NCI-H460 (cell line): ENCODE measurements at regions not wholly inside any gene's neighbourhood (a gene's known extent, or its start where the extent isn't known, plus 50 kb on each side); places are given as distances from the start of the nearest gene placed in this dataset.
"Not testable (repeated sequence)": the region's sequence is repeated elsewhere in the genome, so short reads cannot be mapped to it uniquely, and the experiment has no call there.

Source experiments
- DNase-seq: peaks from one replicate; pipeline ENCODE4 v3.0.0-alpha.2; 2016; ENCODE audit warnings: low read depth; ENCODE audit errors: extremely low read depth

DNA sequence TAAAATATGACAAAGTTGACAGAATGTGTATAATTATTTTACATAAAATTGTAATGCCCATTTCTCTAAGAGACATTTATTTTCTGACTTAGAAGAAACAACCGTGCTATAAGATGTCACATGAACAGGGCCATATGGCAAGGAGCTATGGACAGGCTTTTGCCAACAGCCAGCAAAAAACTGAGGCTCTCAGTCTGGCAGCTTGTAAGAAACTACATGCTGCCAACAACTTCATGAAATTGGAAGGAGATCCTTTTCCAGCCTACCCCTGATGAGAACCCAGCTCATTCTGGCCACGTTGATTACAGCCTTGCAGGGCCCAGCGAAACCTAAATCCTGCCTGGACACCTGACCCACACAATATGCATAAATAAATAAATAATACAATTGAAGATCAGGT, 250.3 kb upstream of the ARSJ start:
- no peak for DNase-seq

DNA sequence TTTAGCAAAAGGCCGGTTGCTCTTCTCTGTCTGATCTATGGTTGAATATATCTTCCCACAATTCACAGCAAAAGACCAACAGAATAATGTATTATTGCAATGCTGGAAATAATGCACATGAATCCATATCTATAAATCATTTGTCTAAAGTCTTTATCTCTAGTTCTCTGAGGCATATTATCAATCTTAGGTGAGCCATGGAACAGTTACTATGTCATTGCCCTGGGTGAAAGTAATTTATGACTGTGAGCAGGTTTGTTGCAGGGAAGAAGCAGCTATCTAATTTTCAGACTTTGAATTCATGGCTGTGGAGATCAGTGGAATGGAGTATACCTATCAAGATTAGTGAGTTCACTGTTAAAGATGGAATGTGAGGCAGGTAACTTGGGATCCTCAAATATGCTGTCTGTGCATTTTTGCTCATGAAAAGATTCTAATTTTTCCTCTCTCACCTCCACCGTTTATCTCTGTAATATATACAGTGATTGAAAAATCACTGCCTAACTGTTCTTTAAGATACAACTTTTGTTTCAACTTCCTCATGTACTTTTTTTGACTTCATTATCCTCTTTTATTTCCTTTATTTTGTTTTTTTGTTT, 256.8 kb upstream of the ARSJ start:
- no peak for DNase-seq

DNA sequence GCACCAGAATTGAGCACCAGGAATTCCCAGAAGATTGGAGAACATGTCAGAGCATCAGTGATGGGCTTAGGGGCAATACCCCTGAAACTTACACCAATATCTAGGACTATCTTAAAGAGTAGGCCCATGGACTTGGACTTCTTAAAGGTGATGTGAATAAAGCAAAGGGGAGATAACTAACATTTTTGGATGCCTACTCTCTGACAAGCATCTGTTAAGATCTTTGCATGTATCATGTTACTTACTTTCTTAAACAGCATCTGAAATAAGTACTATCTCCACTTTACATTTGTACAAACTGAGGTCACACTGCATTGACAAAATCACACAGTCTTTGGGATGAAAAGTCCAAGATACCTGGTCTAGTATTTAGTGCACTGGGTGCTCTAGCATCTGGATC, 258.6 kb upstream of the ARSJ start:
- no peak for DNase-seq

DNA sequence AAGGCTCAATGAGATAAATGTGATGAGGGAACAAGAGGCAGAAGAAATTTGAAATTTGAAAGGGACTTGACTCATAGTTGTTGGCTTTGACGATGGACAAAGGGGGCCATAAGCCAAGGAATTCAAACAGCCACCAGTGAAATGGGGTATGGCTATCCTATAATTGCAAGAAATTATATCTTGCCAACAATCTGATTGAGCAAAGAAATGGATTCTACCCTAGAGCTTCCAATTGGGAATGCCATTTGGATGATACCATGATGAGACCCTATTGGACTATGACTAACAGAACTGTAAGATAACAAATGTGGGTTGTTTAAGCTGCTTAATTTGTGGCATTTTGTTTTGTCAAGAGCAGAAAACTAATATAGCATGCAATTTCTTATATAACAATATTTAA, 270.1 kb upstream of the ARSJ start:
- DNase-seq, result no peak

DNA sequence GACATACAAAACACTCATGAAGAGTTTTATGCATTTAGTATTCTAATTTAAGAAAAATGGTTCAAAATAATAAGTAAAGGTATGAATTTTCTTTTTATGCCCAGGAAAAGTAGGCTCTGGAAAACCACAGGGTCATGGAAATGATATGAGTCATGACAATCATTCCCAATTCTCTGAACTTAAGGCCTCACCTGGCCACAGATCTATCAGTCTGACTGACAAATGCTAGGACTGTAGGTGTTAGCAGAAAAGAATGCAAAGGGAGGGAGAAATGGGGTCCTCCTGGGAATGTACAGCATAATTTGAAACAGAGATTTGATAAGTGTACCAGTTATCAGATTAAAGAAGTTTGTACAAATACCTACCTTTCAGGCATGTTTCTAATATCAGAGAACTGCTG, 270.5 kb upstream of the ARSJ start:
- DNase-seq, result no peak

DNA sequence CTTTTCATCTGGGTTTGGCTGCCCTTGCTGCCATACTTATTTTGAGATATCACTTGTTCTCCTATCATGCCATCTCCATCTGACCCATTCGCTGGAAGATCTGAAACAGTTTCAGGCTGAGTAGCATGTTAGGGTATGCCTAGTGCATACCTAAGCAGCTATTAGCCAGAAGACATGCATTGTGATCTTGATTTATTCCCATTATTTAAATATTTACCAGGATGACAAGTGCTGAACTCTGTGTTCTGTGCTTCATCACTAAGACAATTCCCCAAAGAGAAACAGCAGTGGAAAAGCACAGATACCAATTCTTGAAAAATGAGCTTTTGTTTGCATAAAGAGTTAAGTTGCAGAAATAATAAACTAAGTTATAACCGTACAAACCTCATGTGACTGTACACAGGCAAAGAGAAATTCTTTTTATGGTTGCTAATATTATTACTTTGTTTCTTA, 271.0 kb upstream of the ARSJ start:
- DNase-seq, result no peak

DNA sequence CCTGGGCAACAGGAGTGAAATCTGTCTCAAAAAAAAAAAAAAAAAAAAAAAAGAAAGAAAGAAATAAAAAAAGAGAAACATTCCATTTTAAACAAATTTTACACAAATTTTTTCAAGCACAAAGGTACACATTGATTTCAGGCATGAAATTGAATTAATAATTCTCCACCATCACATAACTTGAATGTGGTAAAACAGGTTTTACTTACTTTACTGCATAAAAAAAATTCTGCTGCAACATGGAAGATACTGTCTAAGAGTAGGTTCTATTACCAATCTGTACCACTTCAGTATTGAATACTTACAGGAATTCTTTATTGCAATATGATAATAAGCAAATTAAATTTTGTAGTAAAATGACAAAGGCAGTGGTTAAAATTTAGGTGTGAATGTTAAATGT, 271.6 kb upstream of the ARSJ start:
- DNase-seq, result no peak

DNA sequence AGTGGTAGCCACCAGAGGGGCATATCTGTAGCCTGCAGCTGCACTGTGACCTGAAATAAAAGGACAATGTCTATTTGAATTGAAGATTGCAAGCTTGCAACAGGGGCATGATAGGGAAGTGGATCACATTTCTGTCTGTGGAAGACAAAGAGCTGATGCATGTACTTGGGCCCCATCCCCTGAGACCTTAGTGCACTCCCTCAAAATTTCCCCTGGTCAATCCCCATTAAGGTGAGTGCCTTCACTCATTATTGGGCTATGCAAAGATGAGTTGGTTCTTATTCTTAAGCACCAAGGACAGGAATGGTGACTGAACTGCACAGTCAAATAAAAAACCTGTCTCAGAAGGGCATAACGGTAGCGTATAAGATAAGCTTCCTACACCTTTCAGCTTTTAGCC, 273.1 kb upstream of the ARSJ start:
- DNase-seq, result no peak

DNA sequence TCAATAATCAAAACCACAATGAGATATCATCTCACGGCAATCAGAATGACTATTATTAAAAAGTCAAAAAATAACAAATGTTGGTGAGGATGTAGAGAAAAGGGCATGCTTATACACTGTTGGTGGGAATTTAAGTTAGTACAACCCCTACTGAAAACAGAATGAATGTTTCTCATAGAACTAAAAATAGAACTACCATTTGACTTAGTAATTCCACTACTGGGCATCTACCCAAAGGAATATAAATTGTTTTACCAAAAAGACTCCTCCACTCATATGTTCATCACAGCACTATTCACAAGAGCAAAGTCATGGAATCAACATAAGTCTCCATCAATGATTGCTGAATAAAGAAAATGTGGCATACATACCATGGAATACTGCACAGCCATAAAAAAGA, 278.1 kb upstream of the ARSJ start:
- DNase-seq, result no peak

DNA sequence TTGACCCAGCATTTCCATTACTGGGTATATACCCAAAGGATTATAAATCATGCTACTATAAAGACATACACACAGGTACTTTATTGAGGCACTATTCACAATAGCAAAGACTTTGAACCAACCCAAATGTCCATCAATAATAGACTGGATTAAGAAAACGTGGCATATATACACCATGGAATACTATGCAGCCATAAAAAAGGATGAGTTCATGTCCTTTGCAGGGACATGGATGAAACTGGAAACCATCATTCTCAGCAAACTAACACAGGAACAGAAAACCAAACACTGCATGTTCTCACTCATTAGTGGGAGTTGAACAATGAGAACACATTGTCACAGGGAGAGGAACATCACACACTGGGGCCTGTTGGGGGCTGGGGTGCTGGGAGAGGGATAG, 283.0 kb upstream of the ARSJ start:
- DNase-seq, result not testable (repeated sequence)

DNA sequence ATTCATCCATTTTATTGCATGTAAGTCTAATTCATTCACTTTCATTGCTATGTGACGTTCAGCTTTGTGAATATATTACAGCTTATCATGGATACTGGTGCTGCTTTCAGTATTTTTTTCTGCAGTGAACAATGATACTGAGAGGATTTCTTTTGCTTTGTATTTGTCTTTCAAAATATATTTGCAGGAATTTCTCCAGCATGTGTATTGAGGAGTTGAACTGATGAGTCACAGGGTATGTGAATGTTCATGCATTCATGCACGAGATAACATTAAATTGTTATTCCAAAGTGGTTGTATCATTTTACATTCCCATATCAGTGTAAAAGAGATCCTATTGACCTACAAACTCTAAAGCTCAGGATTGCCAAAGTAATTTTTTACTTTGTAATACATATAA, 283.8 kb upstream of the ARSJ start:
- no peak for DNase-seq

DNA sequence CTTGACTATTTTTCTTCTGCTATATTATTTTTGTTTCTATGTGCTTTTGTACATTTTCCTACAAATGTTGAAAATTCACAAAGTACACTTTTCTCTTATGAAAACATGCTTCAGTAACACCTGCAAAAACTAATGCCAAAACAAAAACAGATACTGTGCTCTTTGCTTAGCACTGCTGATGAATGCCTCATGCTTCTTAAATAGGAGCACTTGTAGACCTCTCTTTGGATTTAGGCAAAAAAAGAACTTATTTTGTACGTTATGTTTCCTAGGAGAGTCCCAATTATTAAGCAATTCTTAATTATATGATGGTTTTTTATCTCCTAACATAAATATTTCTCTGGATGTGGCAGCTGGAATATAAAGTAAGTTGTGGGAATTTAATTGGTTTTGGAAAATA, 285.0 kb upstream of the ARSJ start:
- no peak for DNase-seq

DNA sequence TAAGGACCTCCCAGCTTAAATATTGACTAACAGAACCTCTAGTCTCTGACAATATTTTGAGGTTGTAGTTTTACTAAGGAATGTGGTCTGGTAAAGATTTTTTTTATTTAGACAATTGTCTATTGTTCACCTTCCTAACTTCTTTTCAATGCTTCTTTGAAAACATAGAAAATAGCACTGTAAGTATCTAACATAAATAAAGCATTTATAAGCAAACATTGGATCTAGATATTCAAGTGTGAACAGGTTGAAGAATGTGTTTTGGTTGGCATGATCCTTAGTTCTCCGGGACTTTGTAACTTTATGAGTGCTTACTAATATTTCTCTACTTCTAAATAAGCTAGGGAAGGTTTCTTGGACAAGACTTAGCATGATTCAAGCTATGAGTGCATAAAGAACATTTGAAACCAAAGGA, 285.4 kb upstream of the ARSJ start:
- DNase-seq, result no peak

DNA sequence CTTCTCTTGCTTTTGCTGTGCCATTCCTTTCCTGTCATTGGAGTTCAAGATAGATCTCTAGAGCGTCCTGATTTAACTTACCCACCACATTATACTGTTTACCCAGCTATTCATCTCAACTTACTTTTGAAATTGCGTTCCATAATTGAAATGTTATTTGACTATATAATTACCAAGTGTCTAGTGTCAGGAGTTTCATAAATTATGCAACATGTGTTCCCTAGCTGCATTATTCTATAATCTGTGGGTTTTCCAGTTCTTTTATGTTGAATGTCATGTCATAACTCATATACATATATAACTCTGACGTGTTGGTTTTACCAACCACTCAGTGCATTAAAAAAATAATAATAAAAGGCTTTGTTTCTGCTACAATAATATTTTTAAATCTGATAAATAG, 285.9 kb upstream of the ARSJ start:
- DNase-seq, result no peak

DNA sequence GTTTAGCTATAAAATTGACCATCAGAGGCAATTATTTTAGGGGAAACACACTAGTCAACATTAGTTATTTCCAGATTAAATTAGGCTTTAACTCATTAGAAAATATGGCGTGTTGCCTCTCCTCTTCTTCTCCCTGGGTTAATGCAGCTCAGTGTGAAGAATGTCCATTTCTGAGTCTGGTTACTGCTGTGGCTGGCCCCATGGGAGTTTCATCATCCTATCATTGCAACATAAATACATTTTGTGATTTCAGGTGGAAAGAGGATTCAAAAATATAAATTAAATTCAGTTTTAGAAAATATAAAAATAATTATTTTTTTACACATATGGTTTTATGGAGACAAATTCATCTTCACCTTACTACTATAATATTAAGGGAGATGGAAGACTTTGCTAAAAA, 288.5 kb upstream of the ARSJ start:
- no peak for DNase-seq

DNA sequence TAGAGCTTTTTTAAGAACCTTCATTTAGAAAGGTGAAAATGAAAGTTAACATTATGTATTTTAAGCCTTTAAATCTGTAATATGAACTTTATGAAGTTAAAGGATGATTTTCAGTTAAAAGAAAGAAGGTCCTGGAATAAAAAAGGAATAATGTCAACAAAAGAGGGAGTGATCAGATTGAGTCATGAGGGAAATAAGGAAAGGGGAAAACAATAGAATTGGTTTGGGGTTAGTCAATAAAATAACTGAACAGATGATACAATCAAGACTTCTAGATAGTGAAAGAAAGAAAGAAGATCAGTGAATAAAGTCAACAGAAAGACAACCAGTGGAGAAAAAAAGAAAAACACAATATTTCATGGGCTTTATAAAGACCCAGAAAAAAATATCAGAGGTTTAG, 291.6 kb upstream of the ARSJ start:
- DNase-seq, result no peak

DNA sequence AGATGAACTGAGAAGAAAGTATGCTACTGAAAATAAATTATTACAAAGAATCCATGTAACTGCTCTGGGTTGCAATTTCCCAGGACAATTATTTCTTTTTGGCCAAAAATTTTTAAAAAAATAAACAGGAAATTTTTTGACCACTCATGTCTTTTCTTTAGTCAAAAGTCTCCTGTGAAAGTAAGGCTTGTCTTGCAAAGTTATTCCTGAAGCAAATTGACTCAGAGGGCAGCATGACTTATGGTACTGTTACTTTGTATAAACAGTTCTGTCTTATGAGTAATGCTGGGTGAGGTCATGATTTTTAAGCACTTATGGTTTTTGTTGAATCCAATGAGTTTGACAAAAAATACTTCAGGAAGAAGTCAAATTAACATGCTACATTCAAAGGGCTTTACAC, 292.8 kb upstream of the ARSJ start:
- DNase-seq, result peak; percentile 18

DNA sequence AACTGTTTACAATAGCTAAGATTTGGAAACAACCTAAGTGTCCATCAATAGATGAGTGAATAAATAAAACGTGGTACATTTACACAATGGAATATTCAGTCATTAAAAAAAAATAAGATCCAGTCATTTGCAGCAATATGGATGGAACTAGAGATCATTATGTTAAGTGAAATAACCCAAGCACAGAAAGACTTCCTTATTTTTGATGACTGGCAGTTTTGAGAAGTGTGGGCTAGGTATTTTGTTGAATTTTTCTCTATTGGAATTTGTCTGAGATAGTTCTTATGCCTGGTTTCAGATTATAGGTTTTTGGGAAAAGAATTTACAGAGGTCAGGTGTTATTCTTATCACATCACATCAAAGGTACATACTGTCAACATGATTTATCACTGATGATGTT, 293.8 kb upstream of the ARSJ start:
- no peak for DNase-seq

DNA sequence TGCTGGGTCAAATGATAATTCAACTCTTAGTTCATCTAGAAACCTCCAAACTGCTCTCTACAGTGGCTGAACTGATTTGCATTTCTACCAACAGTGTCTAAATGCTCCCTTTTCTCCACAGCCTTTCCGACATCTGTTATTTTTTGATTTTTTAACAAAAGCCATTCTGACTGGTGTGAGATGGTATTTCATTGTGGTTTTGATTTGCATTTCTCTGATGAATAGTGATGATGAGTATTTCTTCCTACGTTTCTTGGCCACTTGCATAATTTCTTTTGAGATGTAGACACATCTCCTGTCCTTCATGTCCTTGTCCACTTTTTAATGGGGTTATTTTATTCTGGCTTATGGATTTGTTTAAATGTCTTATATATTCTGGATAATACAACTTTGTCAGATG, 298.2 kb upstream of the ARSJ start:
- DNase-seq, result no peak

DNA sequence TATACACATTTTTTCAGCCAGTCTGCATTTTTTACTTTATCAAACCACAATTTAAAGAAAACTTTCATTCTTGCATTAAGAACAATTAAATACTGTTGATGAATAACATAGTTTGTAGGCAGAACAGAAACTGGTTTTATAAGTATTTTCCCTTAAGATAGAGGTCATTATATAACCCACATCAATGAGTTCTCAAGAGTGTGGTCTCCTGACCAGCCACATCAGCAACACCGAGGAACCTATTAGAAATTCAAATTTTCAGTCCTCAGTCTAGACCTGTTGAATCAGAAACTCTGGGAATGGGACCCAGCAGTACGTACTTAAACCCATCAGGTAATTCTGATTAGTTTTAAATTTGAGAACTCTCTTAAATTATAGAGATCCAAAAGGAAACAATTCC, 299.6 kb upstream of the ARSJ start:
- no peak for DNase-seq

DNA sequence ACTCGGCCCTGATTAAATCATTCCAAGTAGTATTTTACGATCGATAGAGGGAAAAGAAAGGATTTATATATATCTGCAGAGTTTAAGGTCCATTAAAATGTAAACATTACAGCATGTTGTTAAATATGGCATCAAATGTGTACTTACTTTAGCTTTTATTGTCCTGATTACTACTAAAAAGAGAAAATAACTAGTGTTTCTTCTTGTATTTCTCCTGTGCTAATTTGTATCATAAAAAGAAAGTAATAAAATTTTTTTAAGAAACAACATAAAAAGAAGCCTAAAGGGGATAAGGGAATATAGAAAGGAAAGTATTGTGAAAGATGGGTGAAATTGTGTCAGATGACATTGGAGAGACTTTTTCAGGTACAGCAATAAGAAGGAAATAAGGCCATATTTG, 300.3 kb upstream of the ARSJ start:
- DNase-seq, result no peak

DNA sequence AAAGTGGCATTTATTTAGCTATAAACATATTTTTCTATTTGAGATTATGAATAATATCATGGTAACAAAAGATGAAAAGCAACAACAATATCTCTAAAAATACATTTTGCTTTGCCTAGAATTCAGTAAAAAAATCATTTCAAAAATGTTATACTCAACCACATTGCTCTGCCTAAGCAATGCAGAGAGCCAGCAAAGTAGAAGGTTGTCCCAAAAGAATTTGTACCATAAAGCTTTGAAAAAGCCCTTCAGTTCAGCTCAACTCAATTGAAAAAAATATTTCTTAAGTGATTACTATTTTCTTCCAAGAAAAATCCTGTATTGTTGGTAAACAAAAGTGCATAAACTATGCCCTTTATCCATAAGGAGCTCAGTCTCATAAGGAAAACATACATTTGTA, 301.2 kb upstream of the ARSJ start:
- DNase-seq, result no peak

DNA sequence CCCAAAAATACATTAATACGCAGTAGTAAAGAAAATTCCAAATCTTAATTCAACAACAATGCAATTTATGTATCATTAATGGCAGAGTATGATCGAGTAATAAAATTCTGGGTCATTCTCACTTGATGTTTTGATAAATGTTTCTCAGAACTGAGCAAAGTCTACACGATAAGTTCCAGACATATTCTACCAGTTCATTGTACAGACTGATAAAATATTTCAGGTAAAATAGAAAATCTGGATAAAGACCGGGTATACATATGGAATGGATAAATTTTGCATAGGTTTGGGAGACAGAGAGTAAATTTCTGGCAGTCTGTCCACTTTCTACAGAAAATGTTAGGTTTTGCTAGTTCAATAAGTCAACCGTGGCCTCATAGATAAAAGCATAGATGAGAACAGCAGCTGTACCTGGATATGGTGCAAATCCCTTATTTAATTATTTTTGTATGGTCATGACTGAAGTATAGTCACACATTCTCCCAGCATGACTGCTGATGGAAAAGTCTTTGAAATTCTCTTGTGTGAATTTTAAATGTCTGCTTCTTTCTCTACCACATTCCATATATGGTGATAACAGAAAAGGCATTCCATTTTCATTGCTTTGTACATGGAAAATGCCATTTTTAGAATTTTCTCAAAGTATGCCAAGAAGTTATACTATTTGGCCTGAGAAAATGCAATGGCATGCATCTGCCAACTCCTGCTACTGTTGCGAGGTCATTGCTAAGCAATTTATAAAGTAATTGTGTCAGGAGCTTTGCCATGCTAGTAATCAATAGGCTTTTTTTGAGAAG, 301.9 kb upstream of the ARSJ start:
- DNase-seq, result no peak
